ENCODE measurements at regions not wholly inside any gene's neighbourhood (a gene's known extent, or its start where the extent isn't known, plus 50 kb on each side); places are given as distances from the start of the nearest gene placed in this dataset.

DNA sequence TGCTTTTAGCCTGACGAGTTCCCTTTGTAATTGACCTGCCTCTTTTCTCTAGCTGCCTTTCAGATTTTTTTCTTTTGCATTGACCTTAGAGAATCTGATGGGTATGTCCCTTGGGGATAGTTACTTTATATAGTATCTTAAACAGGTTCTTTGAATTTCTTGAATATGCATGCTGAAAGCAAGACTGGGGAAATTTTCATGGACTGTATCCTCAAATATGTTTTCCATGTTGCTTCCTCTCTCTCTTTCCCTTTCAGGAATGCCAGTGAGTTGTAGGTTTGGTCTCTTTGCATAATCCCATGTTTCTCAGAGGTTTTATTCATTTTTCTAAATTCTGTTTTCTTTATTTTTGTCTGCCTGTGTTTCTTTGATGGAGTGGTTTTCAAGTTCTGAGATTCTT, 81.8 kb upstream of the CPNE4 start:
- TF ChIP-seq, protein P1, sequence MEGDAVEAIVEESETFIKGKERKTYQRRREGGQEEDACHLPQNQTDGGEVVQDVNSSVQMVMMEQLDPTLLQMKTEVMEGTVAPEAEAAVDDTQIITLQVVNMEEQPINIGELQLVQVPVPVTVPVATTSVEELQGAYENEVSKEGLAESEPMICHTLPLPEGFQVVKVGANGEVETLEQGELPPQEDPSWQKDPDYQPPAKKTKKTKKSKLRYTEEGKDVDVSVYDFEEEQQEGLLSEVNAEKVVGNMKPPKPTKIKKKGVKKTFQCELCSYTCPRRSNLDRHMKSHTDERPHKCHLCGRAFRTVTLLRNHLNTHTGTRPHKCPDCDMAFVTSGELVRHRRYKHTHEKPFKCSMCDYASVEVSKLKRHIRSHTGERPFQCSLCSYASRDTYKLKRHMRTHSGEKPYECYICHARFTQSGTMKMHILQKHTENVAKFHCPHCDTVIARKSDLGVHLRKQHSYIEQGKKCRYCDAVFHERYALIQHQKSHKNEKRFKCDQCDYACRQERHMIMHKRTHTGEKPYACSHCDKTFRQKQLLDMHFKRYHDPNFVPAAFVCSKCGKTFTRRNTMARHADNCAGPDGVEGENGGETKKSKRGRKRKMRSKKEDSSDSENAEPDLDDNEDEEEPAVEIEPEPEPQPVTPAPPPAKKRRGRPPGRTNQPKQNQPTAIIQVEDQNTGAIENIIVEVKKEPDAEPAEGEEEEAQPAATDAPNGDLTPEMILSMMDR (IDR thresholded peaks at IDR 0.05; ENCODE audit: low read depth, low read length, poor library complexity, severe bottlenecking), result no peak
- no peak for TF ChIP-seq EZH2phosphoT487 (IDR thresholded peaks at IDR 0.05; ENCODE audit: borderline replicate concordance, low read length)

Measured in DOHH2 (cell line).